ENCODE measurements at regions not wholly inside any gene's neighbourhood (a gene's known extent, or its start where the extent isn't known, plus 50 kb on each side); places are given as distances from the start of the nearest gene placed in this dataset.
"Not testable (repeated sequence)": the region's sequence is repeated elsewhere in the genome, so short reads cannot be mapped to it uniquely, and the experiment has no call there.

- DNase-seq (ENCODE audit: low read depth), result not testable (repeated sequence)
These were observed 623.9 kb upstream of the CCDC179 start for GRCh38 chr11:23484146-23484545.

GRCh38 chr11:23484618-23485017, 624.3 kb upstream of the CCDC179 start:
- not testable (repeated sequence) for DNase-seq (ENCODE audit: low read depth)

GRCh38 chr11:23490557-23491235, 630.4 kb upstream of the CCDC179 start:
- DNase-seq (ENCODE audit: low read depth), result no peak

- no peak for DNase-seq (ENCODE audit: low read depth)
These were observed 634.7 kb upstream of the CCDC179 start for GRCh38 chr11:23494981-23495380.

- no peak for DNase-seq (ENCODE audit: low read depth)
These were observed 636.1 kb upstream of the CCDC179 start for GRCh38 chr11:23496340-23496739.

GRCh38 chr11:23497040-23497439, 636.8 kb upstream of the CCDC179 start:
- no peak for DNase-seq (ENCODE audit: low read depth)

- no peak for DNase-seq (ENCODE audit: low read depth)
These were observed 642.1 kb upstream of the CCDC179 start for GRCh38 chr11:23502389-23502788.

- no peak for DNase-seq (ENCODE audit: low read depth)
These were observed 642.6 kb upstream of the CCDC179 start for GRCh38 chr11:23502826-23503225.

- peak; percentile 9 for DNase-seq (ENCODE audit: low read depth)
These were observed 648.7 kb upstream of the CCDC179 start for GRCh38 chr11:23509023-23509422.

GRCh38 chr11:23509821-23510220, 649.5 kb upstream of the CCDC179 start:
- no peak for DNase-seq (ENCODE audit: low read depth)

- no peak for DNase-seq (ENCODE audit: low read depth)
These were observed 658.9 kb upstream of the CCDC179 start for GRCh38 chr11:23519194-23519593.

GRCh38 chr11:23520226-23520960, 660.1 kb upstream of the CCDC179 start:
- no peak for DNase-seq (ENCODE audit: low read depth)

GRCh38 chr11:23536907-23537306, 676.6 kb upstream of the CCDC179 start:
- no peak for DNase-seq (ENCODE audit: low read depth)

GRCh38 chr11:23539556-23539955, 679.3 kb upstream of the CCDC179 start:
- DNase-seq (ENCODE audit: low read depth), result no peak

GRCh38 chr11:23540101-23540561, 679.9 kb upstream of the CCDC179 start:
- no peak for DNase-seq (ENCODE audit: low read depth)

- DNase-seq (ENCODE audit: low read depth), result no peak
These were observed 681.9 kb upstream of the CCDC179 start for GRCh38 chr11:23542189-23542588.

GRCh38 chr11:23542816-23543215, 682.5 kb upstream of the CCDC179 start:
- no peak for DNase-seq (ENCODE audit: low read depth)

- no peak for DNase-seq (ENCODE audit: low read depth)
These were observed 683.5 kb upstream of the CCDC179 start for GRCh38 chr11:23543651-23544222.

- DNase-seq (ENCODE audit: low read depth), result no peak
These were observed 691.4 kb upstream of the CCDC179 start for GRCh38 chr11:23551706-23552105.

- DNase-seq (ENCODE audit: low read depth), result no peak
These were observed 693.7 kb upstream of the CCDC179 start for GRCh38 chr11:23554002-23554401.

GRCh38 chr11:23555085-23555484, 694.8 kb upstream of the CCDC179 start:
- no peak for DNase-seq (ENCODE audit: low read depth)

- no peak for DNase-seq (ENCODE audit: low read depth)
These were observed 696.0 kb upstream of the CCDC179 start for GRCh38 chr11:23556163-23556750.

GRCh38 chr11:23563591-23563990, 703.3 kb upstream of the CCDC179 start:
- DNase-seq (ENCODE audit: low read depth), result no peak
